D721Med (cell line): ENCODE measurements at regions not wholly inside any gene's neighbourhood (a gene's known extent, or its start where the extent isn't known, plus 50 kb on each side); places are given as distances from the start of the nearest gene placed in this dataset.
"Not testable (repeated sequence)": the region's sequence is repeated elsewhere in the genome, so short reads cannot be mapped to it uniquely, and the experiment has no call there.

Experiments
- DNase-seq: peaks from one replicate; pipeline ENCODE4 v3.0.0; 2011; ENCODE audit warnings: low spot score; ENCODE audit not compliant: insufficient read length
- FAIRE-seq: peaks from 2 replicates; lab custom pipeline; 2011; peaks lifted over from hg19 to GRCh38; lab: Jason Lieb, UNC
- TF ChIP-seq, protein P1 (sequence below): IDR thresholded peaks from 2 replicates; pipeline ENCODE4 v1.5.1; 2012; ENCODE audit warnings: mild to moderate bottlenecking, control low read depth; ENCODE audit not compliant: insufficient read depth; ENCODE audit errors: missing control alignments

DNA sequence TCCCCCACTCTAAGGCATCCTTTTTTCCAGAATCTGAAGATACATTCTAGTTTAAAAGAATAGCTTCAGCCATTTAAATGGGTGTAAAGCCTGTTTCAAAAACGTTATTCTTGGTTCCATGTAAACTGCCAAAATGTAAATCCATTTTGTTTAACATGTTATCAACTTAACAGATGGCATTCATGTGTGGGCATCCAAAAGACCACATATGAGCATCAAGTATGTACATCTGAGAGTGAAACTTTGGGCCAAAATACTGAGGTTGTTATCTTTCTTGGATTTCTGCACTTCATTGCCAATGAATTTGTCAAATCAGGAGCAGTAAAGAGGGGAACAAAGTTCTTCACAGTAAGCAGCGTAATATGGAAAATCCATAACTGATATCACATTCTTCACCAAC, 395.4 kb downstream of the ZNF804A start:
- no peak for FAIRE-seq
- no peak for DNase-seq
- TF ChIP-seq, protein P1, sequence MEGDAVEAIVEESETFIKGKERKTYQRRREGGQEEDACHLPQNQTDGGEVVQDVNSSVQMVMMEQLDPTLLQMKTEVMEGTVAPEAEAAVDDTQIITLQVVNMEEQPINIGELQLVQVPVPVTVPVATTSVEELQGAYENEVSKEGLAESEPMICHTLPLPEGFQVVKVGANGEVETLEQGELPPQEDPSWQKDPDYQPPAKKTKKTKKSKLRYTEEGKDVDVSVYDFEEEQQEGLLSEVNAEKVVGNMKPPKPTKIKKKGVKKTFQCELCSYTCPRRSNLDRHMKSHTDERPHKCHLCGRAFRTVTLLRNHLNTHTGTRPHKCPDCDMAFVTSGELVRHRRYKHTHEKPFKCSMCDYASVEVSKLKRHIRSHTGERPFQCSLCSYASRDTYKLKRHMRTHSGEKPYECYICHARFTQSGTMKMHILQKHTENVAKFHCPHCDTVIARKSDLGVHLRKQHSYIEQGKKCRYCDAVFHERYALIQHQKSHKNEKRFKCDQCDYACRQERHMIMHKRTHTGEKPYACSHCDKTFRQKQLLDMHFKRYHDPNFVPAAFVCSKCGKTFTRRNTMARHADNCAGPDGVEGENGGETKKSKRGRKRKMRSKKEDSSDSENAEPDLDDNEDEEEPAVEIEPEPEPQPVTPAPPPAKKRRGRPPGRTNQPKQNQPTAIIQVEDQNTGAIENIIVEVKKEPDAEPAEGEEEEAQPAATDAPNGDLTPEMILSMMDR: no peak

DNA sequence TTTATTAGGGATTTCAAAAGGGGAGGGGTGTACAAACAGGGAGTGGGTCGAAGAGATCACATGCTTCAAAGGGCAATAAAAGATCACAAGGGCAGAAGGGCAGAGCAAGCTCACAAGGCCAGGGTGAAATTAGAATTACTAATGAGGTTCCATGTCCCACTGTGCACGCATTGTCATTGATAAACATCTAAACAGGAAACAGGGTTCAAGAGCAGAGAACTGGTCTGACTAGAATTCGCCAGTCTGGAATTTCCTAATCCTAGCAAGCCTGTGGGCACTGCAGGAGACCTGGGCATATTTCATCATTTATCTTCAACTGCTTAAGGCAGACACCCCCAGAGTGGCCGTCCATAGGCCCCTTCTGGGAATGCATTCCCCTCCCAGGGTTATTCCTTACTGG, 408.2 kb downstream of the ZNF804A start:
- FAIRE-seq: no peak
- DNase-seq: no peak
- TF ChIP-seq, protein P1: no peak

DNA sequence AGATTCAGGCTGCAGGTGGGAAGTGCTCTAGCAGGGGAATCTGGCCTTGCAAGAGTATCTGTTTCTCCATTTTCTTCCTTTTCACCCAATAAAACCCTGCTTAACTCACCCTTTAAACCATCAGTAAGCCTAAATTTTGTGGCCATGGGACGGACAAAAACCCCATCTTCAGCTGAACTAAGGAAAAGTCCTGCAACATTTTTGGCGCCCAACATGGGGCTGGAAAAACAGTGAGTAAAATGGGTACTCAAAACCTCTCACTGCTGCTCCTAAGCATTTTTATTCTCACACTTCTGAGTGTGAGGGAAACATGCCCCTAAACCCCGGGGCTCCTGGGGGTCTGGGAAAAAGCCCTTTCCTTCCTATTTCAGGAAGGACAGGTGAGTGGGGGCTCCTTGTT, 414.3 kb downstream of the ZNF804A start:
- DNase-seq: no peak
- TF ChIP-seq, protein P1: no peak

DNA sequence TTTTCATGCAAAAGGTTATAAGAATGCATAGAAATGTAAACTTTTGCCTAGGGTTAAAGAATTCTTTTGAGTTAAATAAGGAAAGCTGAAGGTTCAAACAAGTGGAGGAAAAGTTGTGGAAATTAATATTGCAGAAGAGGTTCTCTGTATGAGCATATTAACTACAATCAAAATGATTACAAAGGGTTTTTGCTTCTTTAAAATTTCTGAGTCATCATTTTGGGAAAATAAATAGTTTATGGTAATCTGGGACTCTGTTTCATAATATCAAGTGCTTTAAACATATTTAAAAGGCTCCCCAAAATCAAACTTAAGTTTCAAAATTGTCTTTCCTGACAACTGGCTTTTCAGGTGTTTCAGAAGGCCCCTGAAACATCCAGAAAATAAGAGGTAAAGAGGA, 415.7 kb downstream of the ZNF804A start:
- FAIRE-seq (no peak), DNase-seq (no peak)
- TF ChIP-seq, protein P1: no peak

More for the DNA sequence above, 414.3 kb downstream of the ZNF804A start:
- no peak for FAIRE-seq

DNA sequence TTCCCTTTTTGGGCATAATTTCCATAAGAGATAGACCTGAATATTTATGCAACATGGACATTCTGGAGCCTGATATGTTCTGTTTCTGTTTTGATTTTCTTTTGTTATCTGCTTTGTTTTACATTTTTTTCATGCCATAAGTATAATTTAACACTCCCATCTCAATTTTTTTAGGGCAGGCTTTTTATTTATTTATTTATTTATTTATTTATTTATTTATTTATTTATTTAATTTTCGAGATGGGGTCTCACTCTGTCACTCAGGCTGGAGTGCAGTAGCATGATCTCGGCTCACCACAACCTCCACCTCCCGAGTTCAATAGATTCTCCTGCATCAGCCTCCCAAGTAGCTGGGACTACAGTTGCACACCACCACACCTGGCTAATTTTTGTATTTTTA, 427.6 kb downstream of the ZNF804A start:
- not testable (repeated sequence) for DNase-seq, FAIRE-seq

DNA sequence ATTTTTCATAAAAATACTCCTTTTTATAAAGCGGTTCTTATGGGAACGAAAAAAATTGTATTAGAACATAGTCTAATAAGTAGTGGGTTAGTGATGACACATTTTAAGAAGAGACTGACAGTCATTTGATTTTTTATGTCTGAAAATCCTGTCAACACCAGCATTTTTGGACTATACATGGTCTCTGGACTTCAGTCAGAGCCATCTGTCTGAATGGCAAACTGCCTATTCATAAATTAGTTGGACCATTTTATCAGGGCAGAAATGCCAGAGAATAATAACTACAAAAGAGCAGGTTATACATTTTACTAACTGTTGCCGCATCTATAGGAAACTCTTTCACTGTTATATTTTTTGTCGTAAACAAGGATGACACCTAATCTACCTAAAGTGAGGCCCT, 437.6 kb downstream of the ZNF804A start:
- FAIRE-seq (no peak), DNase-seq (no peak)
- TF ChIP-seq, protein P1: no peak

DNA sequence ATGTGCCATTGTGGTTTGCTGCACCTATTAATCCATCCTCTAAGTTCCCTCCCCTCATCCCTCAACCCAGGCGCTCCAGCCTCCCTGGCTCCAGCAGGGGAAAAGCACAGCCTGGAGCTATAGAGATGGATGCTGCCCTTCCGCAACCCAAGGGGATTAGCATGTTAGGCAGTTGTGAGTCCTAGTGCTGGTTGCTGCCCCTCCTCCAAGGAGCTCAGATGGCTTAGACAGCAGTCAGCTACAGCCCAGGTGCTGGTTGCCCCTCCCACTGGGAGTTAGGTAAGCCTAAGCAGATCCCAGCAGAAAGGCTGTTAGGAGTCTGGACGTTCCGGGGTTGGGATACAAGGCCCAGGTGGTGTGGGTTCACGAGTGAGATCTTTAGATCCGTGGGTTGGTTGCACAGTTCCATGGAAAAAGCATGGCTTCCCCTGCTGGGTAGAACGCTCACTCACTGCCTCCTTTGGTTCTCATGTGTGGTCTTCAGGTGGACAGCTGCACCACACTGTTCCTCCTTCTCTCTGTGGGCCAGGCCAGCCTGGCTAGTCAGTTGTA, 446.1 kb downstream of the ZNF804A start:
- DNase-seq (no peak), FAIRE-seq (no peak)
- TF ChIP-seq, protein P1: no peak

DNA sequence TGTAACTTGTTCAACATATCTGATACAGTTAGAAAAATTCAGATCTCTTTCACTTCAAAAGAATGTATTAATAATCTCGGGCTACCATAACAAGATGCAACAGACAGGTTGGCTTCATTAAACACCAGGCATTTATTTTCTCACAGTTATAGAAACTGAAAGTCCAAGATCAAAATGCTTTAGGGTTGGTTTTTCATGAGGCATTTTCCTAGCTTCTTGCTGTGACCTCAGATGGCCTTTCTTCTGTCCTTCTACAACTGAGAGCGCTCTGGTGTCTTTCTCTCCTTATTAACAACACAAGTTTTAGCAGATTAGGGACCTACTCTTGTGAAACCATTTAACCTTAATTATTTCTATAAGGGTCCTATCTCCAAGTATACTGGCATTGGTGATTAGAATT, 452.5 kb downstream of the ZNF804A start:
- no peak for FAIRE-seq
- TF ChIP-seq, protein P1: no peak
- DNase-seq: no peak
